ENCODE measurements at regions not wholly inside any gene's neighbourhood (a gene's known extent, or its start where the extent isn't known, plus 50 kb on each side); places are given as distances from the start of the nearest gene placed in this dataset.
"Not testable (repeated sequence)": the region's sequence is repeated elsewhere in the genome, so short reads cannot be mapped to it uniquely, and the experiment has no call there.

GRCh38 chr7:49631071-49631815, 142.2 kb upstream of the VWC2 start:
- peak; percentile 60 to 65 for ATAC-seq
- no peak for DNase-seq
- intact Hi-C loops (cut with DNase I) = loop anchor here in 1 of 2 donors (5.0 kb wide), 1 partner anchor 151 kb away; no protein-coding TSS in a partner anchor

- DNase-seq = no peak
- no peak for ATAC-seq
- intact Hi-C loops (cut with DNase I) = loop anchor here in 1 of 2 donors (5.0 kb wide), 1 partner anchor 150 kb away; no protein-coding TSS in a partner anchor
Observed at GRCh38 chr7:49631960-49632359, 141.5 kb upstream of the VWC2 start.

DNA sequence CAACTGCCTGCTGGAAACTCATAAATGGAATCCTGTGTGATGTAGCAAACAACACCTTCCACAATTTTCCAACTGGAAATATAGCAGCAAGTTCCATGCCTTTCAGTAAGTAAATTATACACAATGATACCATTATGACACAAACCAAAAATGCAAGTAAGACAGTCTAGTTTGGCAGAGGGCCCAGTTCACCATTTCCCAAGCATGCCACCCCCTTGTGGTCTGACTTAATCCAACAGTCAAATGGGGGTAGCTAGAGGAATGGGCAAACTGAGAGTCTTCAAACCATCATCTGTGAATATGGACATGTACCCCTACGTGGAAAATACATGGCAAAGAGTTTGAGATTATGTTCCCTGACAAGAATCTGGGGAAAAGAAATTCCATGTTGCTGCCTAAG, 137.6 kb upstream of the VWC2 start:
- intact Hi-C loops (cut with DNase I) = no loop called here
- DNase-seq = no peak
- ATAC-seq = no peak

- ATAC-seq = no peak
- intact Hi-C loops (cut with DNase I) = no loop called here
- no peak for DNase-seq
Observed at GRCh38 chr7:49636400-49636799, 137.0 kb upstream of the VWC2 start.

GRCh38 chr7:49638166-49638565, 135.3 kb upstream of the VWC2 start:
- DNase-seq = no peak
- intact Hi-C loops (cut with DNase I) = no loop called here
- peak in 1 of 2 donors; percentile 58 for ATAC-seq

DNA sequence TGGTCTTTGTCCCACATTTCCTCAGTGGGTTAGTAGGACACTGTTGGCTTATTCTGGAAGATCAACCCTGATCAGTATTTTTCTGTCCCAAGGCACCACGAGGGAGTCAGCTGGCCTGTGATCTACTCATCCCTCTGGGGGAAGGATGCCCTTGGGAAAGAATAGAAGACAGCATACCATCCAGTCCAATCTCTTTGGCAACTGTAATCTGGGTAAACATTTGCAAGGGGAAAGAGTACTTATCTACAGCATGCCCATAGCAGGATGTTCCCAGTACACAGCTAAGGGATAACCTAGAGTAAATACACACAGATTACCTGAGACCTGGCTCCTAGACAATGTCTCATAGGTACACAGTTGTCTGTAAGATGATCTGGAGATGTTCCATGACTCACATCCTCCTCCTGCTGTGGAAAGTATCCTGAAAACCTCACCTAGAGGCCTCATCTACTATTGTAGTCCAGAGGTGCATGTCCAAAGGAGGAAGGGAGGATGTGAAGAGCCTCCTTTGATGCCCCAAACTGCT, 134.3 kb upstream of the VWC2 start:
- ATAC-seq (no peak), DNase-seq (no peak)

GRCh38 chr7:49639808-49640207, 133.6 kb upstream of the VWC2 start:
- intact Hi-C loops (cut with DNase I) = no loop called here
- ATAC-seq (no peak), DNase-seq (no peak)

More for the DNA sequence above, 134.3 kb upstream of the VWC2 start:
- intact Hi-C loops (cut with DNase I) = no loop called here

GRCh38 chr7:49643321-49643720, 130.1 kb upstream of the VWC2 start:
- peak; percentile 34 for DNase-seq
- intact Hi-C loops (cut with DNase I) = no loop called here
- peak; percentile 87 to 89 for ATAC-seq

DNA sequence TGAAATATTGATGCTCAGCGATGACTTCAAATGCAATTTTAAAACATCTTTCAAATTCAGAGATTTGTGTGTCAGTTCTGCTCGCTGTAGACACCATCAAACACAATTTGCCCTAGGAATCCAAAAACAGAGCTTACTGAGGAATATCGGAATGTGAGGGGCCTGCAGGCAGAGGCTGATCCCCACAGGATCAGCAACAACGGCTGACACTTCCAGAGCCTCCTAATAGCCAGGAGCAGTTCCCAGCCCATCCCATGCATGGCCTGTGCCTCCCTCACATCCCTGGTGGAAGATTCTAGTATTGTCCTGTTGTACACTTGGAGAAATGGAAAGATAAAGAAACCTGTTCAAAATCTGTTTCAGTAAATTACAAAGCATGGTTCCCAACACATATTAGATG, 129.7 kb upstream of the VWC2 start:
- ATAC-seq (no peak), DNase-seq (no peak)
- intact Hi-C loops (cut with DNase I) = no loop called here

- ATAC-seq (no peak), DNase-seq (no peak)
- intact Hi-C loops (cut with DNase I) = no loop called here
Observed at GRCh38 chr7:49644396-49645166, 128.9 kb upstream of the VWC2 start.

DNA sequence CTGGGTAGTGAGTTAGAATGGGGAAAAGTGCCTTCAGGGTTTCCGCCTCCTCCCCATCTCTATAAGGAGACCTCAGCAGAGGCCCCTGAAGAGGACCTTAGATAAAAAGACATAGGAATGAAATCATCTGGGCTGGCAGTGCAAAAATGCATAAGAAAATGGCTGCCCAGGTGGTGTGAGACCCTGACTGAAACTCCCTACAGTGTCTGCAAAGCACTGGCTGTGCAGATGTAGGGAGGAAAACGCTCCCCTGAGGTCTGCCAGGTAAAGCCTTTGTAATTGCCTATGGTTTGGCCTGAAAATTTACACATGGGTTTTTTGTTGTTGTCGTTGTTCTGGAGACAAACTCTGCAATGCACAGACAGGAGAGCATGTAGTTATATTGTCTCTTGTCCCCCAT, 128.1 kb upstream of the VWC2 start:
- no peak for DNase-seq
- intact Hi-C loops (cut with DNase I) = no loop called here
- no peak for ATAC-seq

DNA sequence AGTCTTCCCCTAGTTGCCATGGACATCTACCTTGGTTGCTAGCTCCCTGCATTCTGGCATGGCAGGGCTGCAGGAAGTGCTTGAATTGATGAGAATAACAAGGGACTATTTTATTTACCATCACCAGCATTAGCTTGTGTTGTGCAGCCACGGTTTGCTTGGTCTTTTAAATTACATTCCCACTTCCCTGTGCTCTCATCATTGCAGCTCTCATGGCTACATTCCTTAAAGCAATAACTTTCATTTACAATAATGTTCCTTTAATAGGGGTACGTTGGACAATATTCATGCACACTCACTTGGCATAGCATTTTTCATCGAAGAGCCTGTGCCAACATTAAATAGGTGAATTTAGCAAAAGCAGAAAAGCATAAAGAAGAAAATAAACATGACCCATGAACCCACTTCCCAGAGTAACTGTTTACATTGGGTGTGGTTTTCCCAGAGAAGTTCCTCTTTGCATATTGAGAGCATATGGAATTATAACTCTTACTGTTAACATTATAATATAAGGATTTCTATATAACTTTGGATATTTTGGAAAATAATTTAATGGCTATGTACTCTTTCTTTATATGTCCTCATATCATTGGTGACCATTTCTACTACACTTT, 113.2 kb upstream of the VWC2 start:
- no peak for ATAC-seq
- no peak for DNase-seq
- intact Hi-C loops (cut with DNase I) = no loop called here

DNA sequence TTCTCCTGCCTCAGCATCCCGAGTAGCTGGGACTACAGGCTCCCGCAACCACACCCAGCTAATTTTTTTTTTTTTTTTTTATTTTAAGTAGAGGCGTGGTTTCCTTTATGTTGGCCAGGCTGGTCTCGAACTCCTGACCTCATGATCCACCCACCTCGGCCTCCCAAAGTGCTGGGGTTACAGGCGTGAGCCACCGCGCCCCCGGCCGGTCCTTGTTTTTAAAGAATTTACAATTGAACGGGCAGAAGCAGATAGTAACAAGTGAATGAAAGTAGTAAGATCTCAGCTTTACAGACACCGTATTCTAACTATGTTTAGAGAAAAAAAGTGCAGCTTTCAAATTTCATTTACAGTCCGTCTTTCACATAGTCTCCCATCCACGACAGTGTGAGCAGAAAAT, 112.5 kb upstream of the VWC2 start:
- DNase-seq (no peak), ATAC-seq (no peak)
- intact Hi-C loops (cut with DNase I) = no loop called here

DNA sequence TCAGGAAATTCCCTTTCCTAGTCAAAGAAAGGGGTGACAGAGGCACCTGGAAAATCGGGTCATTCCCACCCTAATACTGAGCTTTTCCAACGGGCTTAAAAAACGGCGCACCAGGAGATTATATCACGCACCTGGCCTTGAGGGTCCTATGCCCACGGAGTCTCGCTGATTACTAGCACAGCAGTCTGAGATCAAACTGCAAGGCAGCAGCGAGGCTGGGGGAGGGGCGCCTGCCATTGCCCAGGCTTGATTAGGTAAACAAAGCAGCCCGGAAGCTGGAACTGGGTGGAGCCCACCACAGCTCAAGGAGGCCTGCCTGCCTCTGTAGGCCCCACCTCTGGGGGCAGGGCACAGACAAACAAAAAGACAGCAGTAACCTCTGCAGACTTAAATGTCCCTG, 107.5 kb upstream of the VWC2 start:
- intact Hi-C loops (cut with DNase I) = not testable (repeated sequence)

GRCh38 chr7:49666764-49667163, 106.7 kb upstream of the VWC2 start:
- ATAC-seq = no peak
- no peak for DNase-seq
- intact Hi-C loops (cut with DNase I) = no loop called here

More for the DNA sequence above, 107.5 kb upstream of the VWC2 start:
- ATAC-seq, DNase-seq: not testable (repeated sequence)

DNA sequence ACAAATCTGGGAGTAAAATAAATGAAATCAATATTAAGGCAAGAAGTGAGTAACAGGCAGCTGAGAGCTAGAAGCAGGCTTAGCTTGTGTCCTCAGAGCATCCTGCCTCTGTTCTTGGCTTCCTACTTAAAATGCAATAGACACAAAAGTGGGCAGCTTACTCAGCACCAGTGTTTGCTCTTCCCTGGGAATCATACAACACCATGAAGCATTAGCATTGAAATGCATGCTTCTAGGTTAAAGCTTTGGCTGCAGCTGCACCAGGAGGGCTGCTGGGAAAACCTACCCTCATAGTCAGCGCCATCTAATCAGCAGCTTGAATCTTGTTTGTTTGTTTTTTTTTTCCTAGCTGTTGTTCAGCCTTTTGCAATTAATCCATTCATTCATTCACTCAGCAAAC, 104.2 kb upstream of the VWC2 start:
- ATAC-seq = peak in 1 of 2 donors; percentile 22
- no peak for DNase-seq
- intact Hi-C loops (cut with DNase I) = no loop called here

- peak; percentile 92 to 94 for ATAC-seq
- peak; percentile 49 for DNase-seq
- intact Hi-C loops (cut with DNase I) = no loop called here
Observed at GRCh38 chr7:49669692-49670260, 103.7 kb upstream of the VWC2 start.

- DNase-seq = no peak
- intact Hi-C loops (cut with DNase I) = no loop called here
- peak in 1 of 2 donors; percentile 82 for ATAC-seq
Observed at GRCh38 chr7:49670991-49671390, 102.4 kb upstream of the VWC2 start.

DNA sequence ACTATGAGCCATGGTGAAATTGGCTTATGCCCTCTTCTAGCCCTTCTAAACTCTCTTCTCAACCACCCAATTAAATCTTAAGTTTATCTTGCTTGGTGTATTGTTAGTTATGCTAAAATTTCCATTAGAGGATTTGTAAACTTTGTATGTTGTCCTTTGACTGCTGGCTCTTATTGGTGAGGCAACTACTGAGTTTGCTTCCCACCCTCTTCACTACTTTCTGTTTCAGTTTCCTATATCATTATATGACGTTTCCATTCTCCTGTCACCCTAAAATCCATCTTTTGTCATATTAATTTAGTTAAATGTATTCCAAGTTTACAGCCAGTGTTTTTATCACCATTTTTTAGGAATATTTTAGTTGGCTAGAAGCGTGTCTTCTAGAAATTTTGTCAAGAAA, 80.9 kb upstream of the VWC2 start:
- intact Hi-C loops (cut with DNase I) = no loop called here
- no peak for ATAC-seq
- no peak for DNase-seq

DNA sequence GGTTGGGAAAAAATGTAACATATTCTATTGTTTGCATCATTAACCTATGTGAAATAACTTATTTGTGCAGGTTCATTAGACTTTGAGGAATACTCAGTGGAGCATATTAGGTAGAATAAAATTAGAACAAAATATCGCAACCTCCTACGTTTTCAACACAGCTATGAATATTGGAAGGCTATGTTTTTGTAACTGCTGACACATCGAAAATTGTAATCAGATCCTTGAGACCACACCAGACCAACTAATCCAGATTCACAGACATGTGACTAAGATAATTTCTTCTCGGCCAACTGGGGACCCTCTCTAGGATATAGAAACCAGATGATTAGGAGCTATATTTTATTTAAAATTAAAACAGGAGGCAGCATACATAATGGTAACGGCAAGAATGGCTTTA, 77.5 kb upstream of the VWC2 start:
- no peak for ATAC-seq
- intact Hi-C loops (cut with DNase I) = no loop called here

More for the DNA sequence above, 77.5 kb upstream of the VWC2 start:
- no peak for DNase-seq
